Neural cell (in vitro differentiated cells): ENCODE measurements at regions not wholly inside any gene's neighbourhood (a gene's known extent, or its start where the extent isn't known, plus 50 kb on each side); places are given as distances from the start of the nearest gene placed in this dataset.

Experiments
- H2AFZ ChIP-seq: fragments of 200-600, 300-800 bp; sonication (generic), shearing (Covaris generic); 2 replicates; pipeline ENCODE4 v1.6.0; 2014; ENCODE audit warnings: low read depth, mild to moderate bottlenecking, antibody characterized with exemption, low read length, moderate library complexity
- H3F3A ChIP-seq: fragments of 200-600 bp; shearing (Covaris generic); 2 replicates; pipeline ENCODE4 v1.6.1; 2016; ENCODE audit warnings: mild to moderate bottlenecking, moderate library complexity, mixed read lengths, antibody characterized with exemption, low read length; ENCODE audit not compliant: insufficient read depth, poor library complexity, severe bottlenecking
- H3K27ac ChIP-seq: fragments of 200-600, 300-800 bp; sonication (generic), shearing (Covaris generic); 2 replicates; pipeline ENCODE4 v1.5.1; 2014; ENCODE audit warnings: mild to moderate bottlenecking, low read length, moderate library complexity
- H3K27me3 ChIP-seq: fragments of 300-800, 200-600 bp; sonication (generic), shearing (Covaris generic); 2 replicates; pipeline ENCODE4 v1.6.0; 2014; ENCODE audit warnings: mild to moderate bottlenecking, low read depth, low read length, moderate library complexity; ENCODE audit not compliant: insufficient read depth
- H3K36me3 ChIP-seq: fragments of 300-800, 200-600 bp; sonication (generic), shearing (Covaris generic); 2 replicates; pipeline ENCODE4 v1.5.1; 2014; ENCODE audit warnings: mild to moderate bottlenecking, antibody characterized with exemption, low read length, moderate library complexity; ENCODE audit not compliant: insufficient read depth
- H3K4me2 ChIP-seq: fragments of 300-800, 200-600 bp; sonication (generic), shearing (Covaris generic); 2 replicates; pipeline ENCODE4 v1.6.0; 2014; ENCODE audit warnings: mild to moderate bottlenecking, low read length
- H3K4me3 ChIP-seq: fragments of 300-800, 200-600 bp; sonication (generic), shearing (Covaris generic); 2 replicates; pipeline ENCODE4 v1.5.1; 2014; ENCODE audit warnings: mild to moderate bottlenecking, low read length, moderate library complexity
- H3K79me2 ChIP-seq: fragments of 200-600 bp; shearing (Covaris generic); replicated peaks from 2 replicates; pipeline ENCODE4 v1.6.0; 2014; ENCODE audit warnings: mild to moderate bottlenecking, low read length, moderate library complexity; ENCODE audit not compliant: insufficient read depth
- H3K9ac ChIP-seq: fragments of 300-800, 200-600 bp; sonication (generic), shearing (Covaris generic); 2 replicates; pipeline ENCODE4 v1.6.1; 2016; ENCODE audit warnings: mild to moderate bottlenecking, low read length, mixed read lengths
- H3K9me2 ChIP-seq: fragments of 200-600 bp; shearing (Covaris generic); 2 replicates; pipeline ENCODE4 v1.6.1; 2016; ENCODE audit warnings: mild to moderate bottlenecking, low read length, mixed read lengths; ENCODE audit not compliant: insufficient read depth
- H3K9me3 ChIP-seq: fragments of 200-600, 300-800 bp; sonication (generic), shearing (Covaris generic); 2 replicates; pipeline ENCODE4 v1.6.1; 2016; ENCODE audit warnings: mild to moderate bottlenecking, mixed run types, low read length, moderate library complexity, mixed read lengths
- H4K20me1 ChIP-seq: fragments of 200-600 bp; shearing (Covaris generic); 2 replicates; pipeline ENCODE4 v1.6.1; 2016; ENCODE audit warnings: mild to moderate bottlenecking, mixed run types; ENCODE audit not compliant: insufficient read depth
- EP300 ChIP-seq: fragments of 450-650 bp; conservative IDR thresholded peaks from 2 replicates; pipeline ENCODE4 v1.6.1; 2014; ENCODE audit warnings: antibody characterized with exemption, mild to moderate bottlenecking, moderate library complexity; ENCODE audit not compliant: poor library complexity, severe bottlenecking
- EZH2 ChIP-seq: fragments of 200-600, 300-800 bp; shearing (Covaris generic), sonication (generic); IDR thresholded peaks from 2 replicates; pipeline ENCODE4 v1.6.1; 2014; ENCODE audit warnings: antibody characterized with exemption, low read length, borderline replicate concordance, mild to moderate bottlenecking; ENCODE audit not compliant: insufficient read depth, poor library complexity, severe bottlenecking
- MXI1 ChIP-seq: fragments of 450-650 bp; conservative IDR thresholded peaks from 2 replicates; pipeline ENCODE4 v1.6.1; 2014; ENCODE audit warnings: antibody characterized with exemption, mild to moderate bottlenecking; ENCODE audit not compliant: poor library complexity, severe bottlenecking
- POLR2AphosphoS5 ChIP-seq: IDR thresholded peaks from 2 replicates; pipeline ENCODE4 v1.6.1; 2012
- RAD21 ChIP-seq: fragments of 450-650 bp; conservative IDR thresholded peaks from 2 replicates; pipeline ENCODE4 v1.6.1; 2014; ENCODE audit warnings: antibody characterized with exemption, mild to moderate bottlenecking, moderate library complexity
- REST ChIP-seq: IDR thresholded peaks from 2 replicates; pipeline ENCODE4 v1.6.1; 2012; ENCODE audit warnings: borderline replicate concordance
- SMC3 ChIP-seq: fragments of 450-650 bp; conservative IDR thresholded peaks from 2 replicates; pipeline ENCODE4 v1.6.1; 2014; ENCODE audit warnings: antibody characterized with exemption, mild to moderate bottlenecking, moderate library complexity; ENCODE audit not compliant: poor library complexity
- TAF1 ChIP-seq: IDR thresholded peaks from 2 replicates; pipeline ENCODE4 v1.6.1; 2012; ENCODE audit warnings: low read depth
- TF ChIP-seq, protein P1 (sequence below): fragments of 450-650 bp; IDR thresholded peaks from 2 replicates; pipeline ENCODE4 v1.5.1; 2014; ENCODE audit warnings: antibody characterized with exemption, mild to moderate bottlenecking, moderate library complexity; ENCODE audit not compliant: poor library complexity, severe bottlenecking

- Histone ChIP-seq H3K9ac (no peak overlapping the region), H3K79me2 (no peaks in the 10 kb centered on the region), H4K20me1 (no peaks in the 10 kb centered on the region), H3K9me2 (no peaks in the 10 kb centered on the region), H3K27me3 (no peaks in the 10 kb centered on the region), H3K36me3 (no peaks in the 10 kb centered on the region), H3K9me3 (no peaks in the 10 kb centered on the region), H3K4me2 (no peak overlapping the region), H3K27ac (no peak overlapping the region), H3K4me3 (no peak overlapping the region), H3F3A (no peaks in the 10 kb centered on the region), H2AFZ (no peak overlapping the region)
- TF ChIP-seq EZH2 (no peak), SMC3 (no peak), RAD21 (no peak), EP300 (no peak), POLR2AphosphoS5 (no peak), TAF1 (no peak), REST (no peak), MXI1 (no peak)
- TF ChIP-seq, protein P1, sequence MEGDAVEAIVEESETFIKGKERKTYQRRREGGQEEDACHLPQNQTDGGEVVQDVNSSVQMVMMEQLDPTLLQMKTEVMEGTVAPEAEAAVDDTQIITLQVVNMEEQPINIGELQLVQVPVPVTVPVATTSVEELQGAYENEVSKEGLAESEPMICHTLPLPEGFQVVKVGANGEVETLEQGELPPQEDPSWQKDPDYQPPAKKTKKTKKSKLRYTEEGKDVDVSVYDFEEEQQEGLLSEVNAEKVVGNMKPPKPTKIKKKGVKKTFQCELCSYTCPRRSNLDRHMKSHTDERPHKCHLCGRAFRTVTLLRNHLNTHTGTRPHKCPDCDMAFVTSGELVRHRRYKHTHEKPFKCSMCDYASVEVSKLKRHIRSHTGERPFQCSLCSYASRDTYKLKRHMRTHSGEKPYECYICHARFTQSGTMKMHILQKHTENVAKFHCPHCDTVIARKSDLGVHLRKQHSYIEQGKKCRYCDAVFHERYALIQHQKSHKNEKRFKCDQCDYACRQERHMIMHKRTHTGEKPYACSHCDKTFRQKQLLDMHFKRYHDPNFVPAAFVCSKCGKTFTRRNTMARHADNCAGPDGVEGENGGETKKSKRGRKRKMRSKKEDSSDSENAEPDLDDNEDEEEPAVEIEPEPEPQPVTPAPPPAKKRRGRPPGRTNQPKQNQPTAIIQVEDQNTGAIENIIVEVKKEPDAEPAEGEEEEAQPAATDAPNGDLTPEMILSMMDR, result no peak
Observed at GRCh38 chr21:27070861-27071670, 104.2 kb upstream of the ADAMTS5 start.

GRCh38 chr21:27068811-27069210 is 101.9 kb upstream of the ADAMTS5 start:
- Histone ChIP-seq H3K36me3 (no peaks in the 10 kb centered on the region), H3F3A (no peaks in the 10 kb centered on the region), H3K4me2 (no peak overlapping the region), H3K4me3 (no peak overlapping the region), H3K9ac (no peak overlapping the region), H3K27me3 (no peaks in the 10 kb centered on the region), H3K9me2 (no peaks in the 10 kb centered on the region), H3K79me2 (no peaks in the 10 kb centered on the region), H4K20me1 (no peaks in the 10 kb centered on the region), H3K27ac (no peak overlapping the region), H2AFZ (no peak overlapping the region), H3K9me3 (peaks cover 3% of the 10 kb centered on the region)
- TF ChIP-seq TAF1 (no peak), EZH2 (no peak), REST (no peak)
